BJ (cell line): ENCODE measurements at regions not wholly inside any gene's neighbourhood (a gene's known extent, or its start where the extent isn't known, plus 50 kb on each side); places are given as distances from the start of the nearest gene placed in this dataset.

Experiments
- CTCF ChIA-PET: fragments of 350-600 bp; formaldehyde crosslinking; extraction: SDS; loops from one replicate; lab custom pipeline; 2021; ENCODE audit warnings: antibody characterized with exemption, inconsistent platforms; lab: Yijun Ruan, JAX
- POLR2A ChIA-PET: fragments of 300-600 bp; sonication (Branson Sonifier 250); formaldehyde crosslinking; extraction: SDS; loops from one replicate; lab custom pipeline; 2021; ENCODE audit warnings: antibody characterized with exemption; lab: Charles Lee
- DNase-seq: peaks from one replicate; pipeline ENCODE4 v3.0.0-alpha.2; 2011; ENCODE audit warnings: low read depth
- H3K27me3 ChIP-seq: 2 replicates; pipeline ENCODE4 v1.6.0; 2011; ENCODE audit warnings: low read length; ENCODE audit not compliant: control insufficient read depth, insufficient read depth
- H3K36me3 ChIP-seq: 2 replicates; pipeline ENCODE4 v1.5.1; 2011; ENCODE audit warnings: low read length; ENCODE audit not compliant: control insufficient read depth, insufficient read depth
- H3K4me3 ChIP-seq: 2 replicates; pipeline ENCODE4 v1.5.1; 2011; ENCODE audit warnings: low read depth, mild to moderate bottlenecking, control low read depth, low read length
- CTCF ChIP-seq: IDR thresholded peaks from 2 replicates; pipeline ENCODE4 v1.5.1; 2011; ENCODE audit warnings: low read depth, mild to moderate bottlenecking, control low read depth, inconsistent platforms, low read length, moderate library complexity; ENCODE audit not compliant: insufficient read depth

- Histone ChIP-seq H3K4me3 (no peak overlapping the region), H3K36me3 (no peaks in the 10 kb centered on the region), H3K27me3 (no peaks in the 10 kb centered on the region)
- CTCF ChIA-PET: no interaction called here
- POLR2A ChIA-PET: no interaction called here
- DNase-seq: no peak
- TF ChIP-seq CTCF: no peak
Measured at GRCh38 chr11:112735470-112735869, 225.8 kb upstream of the NCAM1 start.

GRCh38 chr11:112744041-112744440 lies 217.2 kb upstream of the NCAM1 start:
- Histone ChIP-seq H3K27me3 (no peaks in the 10 kb centered on the region), H3K4me3 (no peak overlapping the region), H3K36me3 (no peaks in the 10 kb centered on the region)
- ChIA-PET CTCF (no interaction called here), POLR2A (no interaction called here)
- no peak for TF ChIP-seq CTCF
- DNase-seq: no peak

GRCh38 chr11:112745973-112746372 lies 215.2 kb upstream of the NCAM1 start:
- TF ChIP-seq CTCF: no peak
- CTCF ChIA-PET: no interaction called here
- Histone ChIP-seq H3K4me3 (no peak overlapping the region), H3K27me3 (no peaks in the 10 kb centered on the region), H3K36me3 (no peaks in the 10 kb centered on the region)
- POLR2A ChIA-PET: no interaction called here
- DNase-seq: no peak

- Histone ChIP-seq H3K4me3 (no peak overlapping the region), H3K27me3 (no peaks in the 10 kb centered on the region), H3K36me3 (no peaks in the 10 kb centered on the region)
- DNase-seq: no peak
- ChIA-PET CTCF (no interaction called here), POLR2A (no interaction called here)
- TF ChIP-seq CTCF: no peak
Measured at GRCh38 chr11:112748252-112748651, 213.0 kb upstream of the NCAM1 start.

GRCh38 chr11:112748713-112749543 lies 212.3 kb upstream of the NCAM1 start:
- H3K27me3 ChIP-seq: no peaks in the 10 kb centered on the region
- POLR2A ChIA-PET: no interaction called here
- no peak for DNase-seq
- H3K4me3 ChIP-seq: no peak overlapping the region
- no peak for TF ChIP-seq CTCF
- CTCF ChIA-PET: no interaction called here
- H3K36me3 ChIP-seq: no peaks in the 10 kb centered on the region
